Lung (tissue), 11 donors: ENCODE measurements at regions not wholly inside any gene's neighbourhood (a gene's known extent, or its start where the extent isn't known, plus 50 kb on each side); places are given as distances from the start of the nearest gene placed in this dataset.

Experiments used
- ATAC-seq: fragments of 200-7000 bp; cut with Tn5 transposase; one replicate; pipeline ENCODE4 v1.9.1; 2020; ENCODE audit warnings: moderate number of reproducible peaks; ENCODE audit not compliant: insufficient read depth, low FRiP score
- DNase-seq, 3 donors: peaks; one replicate each; pipeline ENCODE4 v3.0.0-alpha.2; 2013 to 2017
- H3K27ac ChIP-seq, 2 donors: one replicate each; pipeline ENCODE4 v1.5.1; 2013; ENCODE audit warnings: mild to moderate bottlenecking in 2 of 2, moderate library complexity in 2 of 2, control low read depth in 1 of 2, inconsistent platforms in 1 of 2, low read depth in 1 of 2, low read length in 1 of 2
- H3K27me3 ChIP-seq, 3 donors: one replicate each; pipeline ENCODE4 v1.5.1; 2013; ENCODE audit warnings: low read length in 2 of 3; ENCODE audit not compliant: control insufficient read depth in 3 of 3, insufficient read depth in 3 of 3
- H3K36me3 ChIP-seq, 4 donors: one replicate each; pipeline ENCODE4 v1.5.1; 2013; ENCODE audit warnings: low read length in 4 of 4, mild to moderate bottlenecking in 1 of 4, moderate library complexity in 1 of 4; ENCODE audit not compliant: control insufficient read depth in 4 of 4, insufficient read depth in 4 of 4
- H3K4me1 ChIP-seq, 5 donors: one replicate each; pipeline ENCODE4 v1.5.1; 2013; ENCODE audit warnings: low read length in 5 of 5, mild to moderate bottlenecking in 2 of 5, moderate library complexity in 1 of 5; ENCODE audit not compliant: control insufficient read depth in 5 of 5, insufficient read depth in 5 of 5
- H3K4me3 ChIP-seq: one replicate; pipeline ENCODE4 v1.5.1; 2013; ENCODE audit warnings: mild to moderate bottlenecking, control low read depth, moderate library complexity
- H3K9ac ChIP-seq, 2 donors: one replicate each; pipeline ENCODE4 v1.5.1; 2013; ENCODE audit warnings: low read length in 2 of 2, control low read depth in 1 of 2; ENCODE audit not compliant: insufficient read depth in 1 of 2
- H3K9me3 ChIP-seq, 4 donors: one replicate each; pipeline ENCODE4 v1.5.1; 2013; ENCODE audit warnings: low read length in 3 of 4, mild to moderate bottlenecking in 1 of 4, moderate library complexity in 1 of 4; ENCODE audit not compliant: control insufficient read depth in 4 of 4, insufficient read depth in 3 of 4
- CTCF ChIP-seq: IDR thresholded peaks from 2 replicates; pipeline ENCODE4 v1.5.1; 2012; ENCODE audit warnings: mild to moderate bottlenecking; ENCODE audit errors: control extremely low read depth, extremely low read depth
- WGBS, 2 donors: extraction: QIAGEN DNeasy Blood & Tissue Kit; methylation state at CpG; one replicate each; pipeline ENCODE4 v1.1.7; 2013; 5-methylcytosine and 5-hydroxymethylcytosine counted together
- donor health status: control.
- donor health status: control.
- donor health status: Bipolar disorder and iron deficiency.
- donor health status: healthy.
- donor health status: DM: yes; HTN: yes; CAD: no.

- ATAC-seq (no peak), DNase-seq (peak in 1 of 3 donors; percentile 3)
- H3K27ac ChIP-seq, result no peak overlapping the region
- no peaks in the 10 kb centered on the region for H3K4me1 ChIP-seq
- no peaks in the 10 kb centered on the region for H3K27me3 ChIP-seq
- WGBS, 2 donors, result 60 to 75% methylated on average over 2 of the region's 2 CpGs
- H3K9me3 ChIP-seq, result no peaks in the 10 kb centered on the region
- TF ChIP-seq CTCF, result no peak
- no peak overlapping the region for H3K4me3 ChIP-seq
- H3K36me3 ChIP-seq, result no peaks in the 10 kb centered on the region
- no peak overlapping the region for H3K9ac ChIP-seq
Measured at GRCh38 chr2:185318271-185318724, 420.3 kb upstream of the FSIP2 start.

GRCh38 chr2:185335879-185336278 is 402.7 kb upstream of the FSIP2 start:
- Histone ChIP-seq H3K36me3 (no peaks in the 10 kb centered on the region), H3K4me1 (no peaks in the 10 kb centered on the region), H3K9ac (no peak overlapping the region), H3K27me3 (no peaks in the 10 kb centered on the region), H3K4me3 (no peak overlapping the region), H3K9me3 (peaks cover 0 to 5% (median 2%) of the 10 kb centered on the region in 4 donors), H3K27ac (no peak overlapping the region)
- 84 to 86% methylated on average over 3 of the region's 3 CpGs for WGBS, 2 donors
- DNase-seq (no peak), ATAC-seq (no peak)
- no peak for TF ChIP-seq CTCF

- H3K27ac ChIP-seq, result no peak overlapping the region
- no peak for TF ChIP-seq CTCF
- H3K9ac ChIP-seq, result no peak overlapping the region
- H3K4me1 ChIP-seq, result no peaks in the 10 kb centered on the region
- H3K9me3 ChIP-seq, result peaks cover 0 to 4% (median 2%) of the 10 kb centered on the region in 4 donors
- no peak for DNase-seq
- H3K36me3 ChIP-seq, result no peaks in the 10 kb centered on the region
- WGBS, 2 donors, result 77 to 83% methylated on average over 1 of the region's 1 CpG
- no peak overlapping the region for H3K4me3 ChIP-seq
- H3K27me3 ChIP-seq, result no peaks in the 10 kb centered on the region
- no peak for ATAC-seq
Measured at GRCh38 chr2:185337033-185337432, 401.6 kb upstream of the FSIP2 start.

- no peaks in the 10 kb centered on the region for H3K4me1 ChIP-seq
- peaks cover 0 to 4% (median under 1%) of the 10 kb centered on the region in 4 donors for H3K9me3 ChIP-seq
- DNase-seq, result no peak
- no peak overlapping the region for H3K4me3 ChIP-seq
- H3K36me3 ChIP-seq, result no peaks in the 10 kb centered on the region
- ATAC-seq, result no peak
- no peak for TF ChIP-seq CTCF
- no peak overlapping the region for H3K27ac ChIP-seq
- no peaks in the 10 kb centered on the region for H3K27me3 ChIP-seq
- 94 to 98% methylated on average over 2 of the region's 2 CpGs for WGBS, 2 donors
- H3K9ac ChIP-seq, result no peak overlapping the region
Measured at GRCh38 chr2:185338104-185338503, 400.5 kb upstream of the FSIP2 start.
